Pancreas (tissue), 10 donors: ENCODE measurements at regions not wholly inside any gene's neighbourhood (a gene's known extent, or its start where the extent isn't known, plus 50 kb on each side); places are given as distances from the start of the nearest gene placed in this dataset.
A peak's percentile ranks its signal among the peaks of the same experiment; 100 is the strongest.

Experiments used
- ATAC-seq, 4 donors: fragments of 200-7000 bp; cut with Tn5 transposase; one replicate each; pipeline versions ENCODE4 v1.8.0 to v1.9.1; 2020; ENCODE audit warnings: mild to moderate bottlenecking in 4 of 4, moderate library complexity in 4 of 4
- DNase-seq, 6 donors: peaks; one replicate each; pipeline ENCODE4 v3.0.0-alpha.2; 2020
- FAIRE-seq: peaks from 2 replicates; lab custom pipeline; 2012; peaks lifted over from hg19 to GRCh38; lab: Jason Lieb, UNC
- H3K27ac ChIP-seq, 4 donors: fragments of 200-600 bp; sonication (generic); 1 replicate in 3 of 4; 2 replicates in 1 of 4; pipeline versions ENCODE4 v1.5.0 to v1.8.0; 2020
- H3K27me3 ChIP-seq, 4 donors: fragments of 200-600 bp; one replicate each; pipeline ENCODE4 v1.8.0; 2021
- H3K36me3 ChIP-seq, 3 donors: fragments of 200-600 bp; sonication (generic) in 1 of 3; one replicate each; pipeline versions ENCODE4 v1.5.0 to v1.8.0; 2020 to 2021
- H3K4me1 ChIP-seq, 3 donors: fragments of 200-600 bp; one replicate each; pipeline ENCODE4 v1.8.0; 2021
- H3K4me3 ChIP-seq, 4 donors: fragments of 200-600 bp; sonication (generic) in 2 of 4; one replicate each; pipeline versions ENCODE4 v1.5.0 to v1.8.0; 2020 to 2021
- H3K9me3 ChIP-seq, 4 donors: fragments of 200-600 bp; one replicate each; pipeline ENCODE4 v1.8.0; 2021
- CTCF ChIP-seq, 4 donors: fragments of 200-600 bp; sonication (generic) in 3 of 4; IDR thresholded peaks; one replicate each; pipeline versions ENCODE4 v1.5.0 to v1.8.0; 2021; ENCODE audit warnings: antibody characterized with exemption in 4 of 4
- WGBS, 2 donors: extraction: QIAGEN DNeasy Blood & Tissue Kit; methylation state at CpG; one replicate each; pipeline ENCODE4 v1.1.7; 2013; 5-methylcytosine and 5-hydroxymethylcytosine counted together
- intact Hi-C, 3 donors: fragments of 100-400 bp; cut with DNase I; formaldehyde crosslinking; loops; one replicate each; pipeline versions ENCODE4 v1.11.1 to v1.14.2; 2022
- donor health status: healthy with polysubstance abuse.
- donor health status: DM: no; HTN: no; CAD: no; lungs with moderate emphysema.
- donor health status: DM: no; HTN: no; CAD: no.
- donor health status: control.
- donor health status: control.
- donor health status: Bipolar disorder and iron deficiency.
- donor health status: DM: yes; HTN: yes; CAD: no.
- donor health status: DM: no; HTN: no; CAD: no.
- donor health status: DM: no; HTN: no; CAD: no.
- donor health status: DM: yes; HTN: yes; CAD: no.

GRCh38 chr7:17668122-17668521, 272.2 kb downstream of the SNX13 start:
- Histone ChIP-seq H3K27me3 (no peaks in the 10 kb centered on the region), H3K27ac (no peak overlapping the region), H3K9me3 (no peaks in the 10 kb centered on the region), H3K36me3 (no peaks in the 10 kb centered on the region), H3K4me3 (no peak overlapping the region), H3K4me1 (no peaks in the 10 kb centered on the region)
- FAIRE-seq (no peak), ATAC-seq (no peak), DNase-seq (no peak)
- intact Hi-C loops = no loop called here
- no peak for TF ChIP-seq CTCF (IDR thresholded peaks at IDR 0.05)

DNA sequence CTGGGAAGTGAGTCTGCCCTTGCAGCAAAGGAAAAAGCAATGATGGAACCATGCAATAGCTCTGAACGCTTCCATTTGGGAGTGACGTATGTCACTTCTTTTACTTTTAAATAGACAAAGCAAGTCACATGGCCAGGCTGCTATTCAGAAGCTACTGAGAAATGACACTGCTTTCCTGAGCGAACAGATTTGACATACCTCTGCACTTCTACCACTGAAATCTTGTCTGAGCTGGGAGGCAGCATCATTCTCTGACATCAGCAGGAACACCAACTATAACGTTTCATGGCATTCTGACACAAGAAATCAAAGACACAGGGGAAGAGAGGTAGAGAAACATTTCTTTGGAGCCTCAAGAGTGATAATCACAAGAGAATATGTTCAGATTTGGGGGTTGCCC, 271.1 kb downstream of the SNX13 start:
- intact Hi-C loops = no loop called here
- Histone ChIP-seq H3K27ac (no peak overlapping the region), H3K36me3 (no peaks in the 10 kb centered on the region), H3K4me3 (no peak overlapping the region), H3K27me3 (no peaks in the 10 kb centered on the region), H3K4me1 (no peaks in the 10 kb centered on the region), H3K9me3 (no peaks in the 10 kb centered on the region)
- no peak for TF ChIP-seq CTCF (IDR thresholded peaks at IDR 0.05)
- ATAC-seq (no peak), FAIRE-seq (no peak), DNase-seq (no peak)
- 68 to 79% methylated on average over 4 of the region's 4 CpGs for WGBS, 2 donors

DNA sequence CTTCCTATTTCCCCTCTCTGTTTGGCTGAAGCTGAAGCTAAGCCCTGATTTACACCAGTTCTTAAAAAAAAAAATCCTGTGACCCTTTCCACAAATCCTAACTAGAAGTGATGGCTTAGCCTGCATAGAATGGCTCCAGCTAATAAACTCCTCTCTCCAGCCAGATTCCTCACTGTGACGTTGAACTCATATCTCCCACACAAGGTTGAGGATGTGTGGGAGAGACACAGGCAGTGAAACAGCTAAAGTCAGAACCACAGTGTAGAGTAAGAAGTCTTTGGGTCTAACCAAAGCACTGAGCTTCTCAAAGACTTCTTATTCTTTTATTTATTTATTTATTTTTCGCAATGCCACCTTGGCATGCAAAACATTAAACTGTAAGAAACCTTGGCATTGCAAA, 268.3 kb downstream of the SNX13 start:
- H3K27me3 ChIP-seq = no peaks in the 10 kb centered on the region
- 74 to 81% methylated on average over 2 of the region's 2 CpGs for WGBS, 2 donors
- no peaks in the 10 kb centered on the region for H3K9me3 ChIP-seq
- no peak for TF ChIP-seq CTCF (IDR thresholded peaks at IDR 0.05)
- FAIRE-seq (no peak), ATAC-seq (no peak), DNase-seq (no peak)
- H3K36me3 ChIP-seq = no peaks in the 10 kb centered on the region
- H3K4me1 ChIP-seq = no peaks in the 10 kb centered on the region
- no peak overlapping the region for H3K4me3 ChIP-seq
- intact Hi-C loops = no loop called here
- no peak overlapping the region for H3K27ac ChIP-seq

GRCh38 chr7:17672783-17673182, 267.5 kb downstream of the SNX13 start:
- no peak for TF ChIP-seq CTCF (IDR thresholded peaks at IDR 0.05)
- intact Hi-C loops = no loop called here
- H3K27ac ChIP-seq = no peak overlapping the region
- H3K9me3 ChIP-seq = no peaks in the 10 kb centered on the region
- WGBS, 2 donors = 51% methylated on average over 4 of the region's 4 CpGs
- peak in 3 of 4 donors; percentile 42 to 66 (median 50) for ATAC-seq
- no peak for FAIRE-seq
- H3K27me3 ChIP-seq = no peaks in the 10 kb centered on the region
- no peaks in the 10 kb centered on the region for H3K4me1 ChIP-seq
- no peak for DNase-seq
- no peak overlapping the region for H3K4me3 ChIP-seq
- H3K36me3 ChIP-seq = no peaks in the 10 kb centered on the region

DNA sequence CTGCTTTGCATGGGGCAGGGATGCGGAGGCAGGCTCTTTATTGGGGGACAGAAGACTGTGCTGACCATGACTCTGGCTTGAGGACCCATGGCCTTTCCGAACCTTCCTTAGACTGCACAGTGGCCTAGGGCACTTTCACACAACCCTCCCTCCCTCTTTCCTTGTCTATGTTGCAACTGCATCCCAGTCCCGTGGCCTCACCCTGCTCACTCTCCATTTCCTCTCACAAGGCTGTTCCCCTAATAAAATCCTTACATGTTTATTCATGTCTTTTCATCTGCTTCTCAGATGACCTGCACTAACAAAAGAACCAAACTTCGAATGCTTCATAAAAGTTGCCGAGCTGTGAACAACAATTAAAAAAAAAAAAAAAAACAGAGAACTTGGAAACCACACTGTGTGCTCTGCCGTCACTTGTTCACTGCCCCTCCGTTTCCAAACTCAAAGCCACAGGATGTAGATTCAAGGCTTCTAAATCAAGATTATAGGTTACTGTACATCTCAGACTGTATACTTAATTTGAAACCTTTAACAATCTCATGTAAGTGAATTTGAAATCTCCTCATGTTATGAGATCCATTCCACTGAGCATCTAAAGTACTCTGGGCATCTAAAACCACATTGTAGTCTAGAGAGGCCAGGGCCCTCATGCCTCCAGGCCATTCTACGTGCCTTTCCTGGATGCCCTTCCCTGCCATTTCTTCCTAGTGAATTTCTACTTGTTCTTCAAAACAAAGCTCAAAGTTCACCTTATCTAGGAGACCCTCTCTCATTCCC, 265.9 kb downstream of the SNX13 start:
- intact Hi-C loops = no loop called here
- FAIRE-seq (no peak), ATAC-seq (peak in 2 of 4 donors; percentile 37), DNase-seq (no peak)
- Histone ChIP-seq H3K27me3 (no peaks in the 10 kb centered on the region), H3K4me3 (no peak overlapping the region), H3K4me1 (no peaks in the 10 kb centered on the region), H3K27ac (no peak overlapping the region), H3K9me3 (no peaks in the 10 kb centered on the region), H3K36me3 (no peaks in the 10 kb centered on the region)
- 76 to 83% methylated on average over 8 of the region's 8 CpGs for WGBS, 2 donors
- no peak for TF ChIP-seq CTCF (IDR thresholded peaks at IDR 0.05)
